Calu3 (cell line): ENCODE measurements at regions not wholly inside any gene's neighbourhood (a gene's known extent, or its start where the extent isn't known, plus 50 kb on each side); places are given as distances from the start of the nearest gene placed in this dataset.

ENCODE experiments used
- BruUV-seq: library from RNA; stranded (reverse); fragments of 400-500 nt; replicated peaks from 2 replicates; lab custom pipeline; 2021; lab: Mats Ljungman, UMichigan
- CTCF ChIA-PET: fragments of 300-600 bp; sonication (Branson Sonifier 250); formaldehyde crosslinking; loops from one replicate; lab custom pipeline; 2022; ENCODE audit warnings: antibody characterized with exemption; lab: Charles Lee
- DNase-seq: peaks from one replicate; pipeline ENCODE4 v3.0.0; 2022
- H3K27ac Mint-ChIP-seq: one replicate; pipeline ENCODE4 v1.8.0; 2022; ENCODE audit warnings: mixed read lengths; ENCODE audit not compliant: unreplicated experiment
- H3K27me3 Mint-ChIP-seq: one replicate; pipeline ENCODE4 v1.8.0; 2022; ENCODE audit warnings: mixed read lengths; ENCODE audit not compliant: unreplicated experiment
- H3K36me3 Mint-ChIP-seq: one replicate; pipeline ENCODE4 v1.8.0; 2022; ENCODE audit warnings: mild to moderate bottlenecking, moderate library complexity, mixed read lengths; ENCODE audit not compliant: insufficient read depth, unreplicated experiment
- H3K4me1 Mint-ChIP-seq: one replicate; pipeline ENCODE4 v1.8.0; 2022; ENCODE audit warnings: mild to moderate bottlenecking, low read depth, mixed read lengths; ENCODE audit not compliant: unreplicated experiment
- H3K4me3 Mint-ChIP-seq: one replicate; pipeline ENCODE4 v1.8.0; 2022; ENCODE audit warnings: mild to moderate bottlenecking, low read depth, moderate library complexity, mixed read lengths; ENCODE audit not compliant: unreplicated experiment
- H3K9me3 Mint-ChIP-seq: one replicate; pipeline ENCODE4 v1.8.0; 2022; ENCODE audit warnings: low read depth, mixed read lengths; ENCODE audit not compliant: unreplicated experiment
- CTCF ChIP-seq: fragments of 200-600 bp; IDR thresholded peaks from one replicate; pipeline ENCODE4 v1.8.0; 2022; ENCODE audit warnings: antibody characterized with exemption; ENCODE audit not compliant: unreplicated experiment
- intact Hi-C: fragments of 100-400 bp; cut with micrococcal nuclease; formaldehyde crosslinking; loops from one replicate; pipeline ENCODE4 v1.10.0; 2022; ENCODE audit not compliant: unreplicated experiment

GRCh38 chr1:10860682-10861081 is 64.2 kb upstream of the CASZ1 start:
- Mint-ChIP-seq H3K9me3 (no peaks in the 10 kb centered on the region), H3K36me3 (peaks cover 9% of the 10 kb centered on the region), H3K4me1 (peaks cover 10% of the 10 kb centered on the region), H3K4me3 (no peak overlapping the region), H3K27me3 (peaks cover 70% of the 10 kb centered on the region), H3K27ac (no peak overlapping the region)
- TF ChIP-seq CTCF = no peak
- BruUV-seq = no TSS peak
- no peak for DNase-seq
- intact Hi-C loops = no loop called here
- CTCF ChIA-PET = no interaction called here

- intact Hi-C loops = no loop called here
- no peak overlapping the region for H3K27ac Mint-ChIP-seq
Measured at GRCh38 chr1:10861822-10862221, 65.4 kb upstream of the CASZ1 start.

GRCh38 chr1:10862743-10863335 is 66.4 kb upstream of the CASZ1 start:
- H3K4me3 Mint-ChIP-seq = no peak overlapping the region
- intact Hi-C loops = no loop called here
- peaks cover 8% of the 10 kb centered on the region for H3K36me3 Mint-ChIP-seq
- H3K4me1 Mint-ChIP-seq = peaks cover 10% of the 10 kb centered on the region
- no TSS peak for BruUV-seq
- CTCF ChIA-PET = no interaction called here
- peaks cover 68% of the 10 kb centered on the region for H3K27me3 Mint-ChIP-seq
- no peak for DNase-seq
- no peak overlapping the region for H3K27ac Mint-ChIP-seq
- H3K9me3 Mint-ChIP-seq = no peaks in the 10 kb centered on the region
- no peak for TF ChIP-seq CTCF

More at GRCh38 chr1:10861822-10862221, 65.4 kb upstream of the CASZ1 start:
- TF ChIP-seq CTCF = no peak
- H3K4me3 Mint-ChIP-seq = no peak overlapping the region
- CTCF ChIA-PET = no interaction called here
- H3K27me3 Mint-ChIP-seq = peaks cover 78% of the 10 kb centered on the region
- peaks cover 10% of the 10 kb centered on the region for H3K4me1 Mint-ChIP-seq
- peaks cover 14% of the 10 kb centered on the region for H3K36me3 Mint-ChIP-seq
- H3K9me3 Mint-ChIP-seq = no peaks in the 10 kb centered on the region
- no TSS peak for BruUV-seq
- no peak for DNase-seq

- peaks cover 60% of the 10 kb centered on the region for H3K27me3 Mint-ChIP-seq
- peaks cover 10% of the 10 kb centered on the region for H3K4me1 Mint-ChIP-seq
- H3K27ac Mint-ChIP-seq = no peak overlapping the region
Measured at GRCh38 chr1:10863886-10864285, 67.4 kb upstream of the CASZ1 start.

More at GRCh38 chr1:10863886-10864285, 67.4 kb upstream of the CASZ1 start:
- no peak for DNase-seq
- BruUV-seq = no TSS peak
- no peak overlapping the region for H3K4me3 Mint-ChIP-seq
- TF ChIP-seq CTCF = no peak
- intact Hi-C loops = loop anchor here (2.0 kb wide), 1 partner anchor 353 kb away; no protein-coding TSS in a partner anchor
- peaks cover 8% of the 10 kb centered on the region for H3K36me3 Mint-ChIP-seq
- H3K9me3 Mint-ChIP-seq = no peaks in the 10 kb centered on the region
- CTCF ChIA-PET = no interaction called here
